H1 (cell line): ENCODE measurements at regions not wholly inside any gene's neighbourhood (a gene's known extent, or its start where the extent isn't known, plus 50 kb on each side); places are given as distances from the start of the nearest gene placed in this dataset.

Experiments
- CTCF ChIA-PET: fragments of 300-600 bp; sonication (Branson Sonifier 250); formaldehyde crosslinking; loops from one replicate; lab custom pipeline; 2021; ENCODE audit not compliant: partially characterized antibody; lab: Charles Lee
- POLR2A ChIA-PET: fragments of 300-600 bp; sonication (Branson Sonifier 250); formaldehyde crosslinking; loops from one replicate; lab custom pipeline; 2021; ENCODE audit warnings: inconsistent platforms; ENCODE audit not compliant: partially characterized antibody; lab: Charles Lee
- DNase-seq, 2 experiments: peaks; one replicate each; pipeline versions ENCODE4 v3.0.0 to v3.0.0-alpha.2; 2010 to 2022; ENCODE audit warnings: low spot score in 2 of 2, low read depth in 1 of 2, mixed read lengths in 1 of 2
- FAIRE-seq: peaks from 2 replicates; lab custom pipeline; 2011; peaks lifted over from hg19 to GRCh38; lab: Jason Lieb, UNC
- H2AFZ ChIP-seq: 2 replicates; pipeline ENCODE4 v1.8.1; 2012; ENCODE audit warnings: low read length, inconsistent platforms
- H2AK5ac ChIP-seq: 2 replicates; pipeline ENCODE4 v1.6.1; 2013; ENCODE audit warnings: low read depth, low read length
- H2BK120ac ChIP-seq: replicated peaks from 2 replicates; pipeline ENCODE3; 2013; ENCODE audit warnings: low read depth, low read length, inconsistent platforms
- H2BK12ac ChIP-seq: 2 replicates; pipeline ENCODE4 v1.6.1; 2013; ENCODE audit warnings: low read depth, low read length
- H2BK15ac ChIP-seq: 2 replicates; pipeline ENCODE4 v1.6.1; 2013; ENCODE audit warnings: low read length
- H2BK20ac ChIP-seq: 2 replicates; pipeline ENCODE4 v1.6.1; 2013; ENCODE audit warnings: low read length
- H2BK5ac ChIP-seq: 2 replicates; pipeline ENCODE4 v1.6.1; 2013; ENCODE audit warnings: low read depth, low read length
- H3K14ac ChIP-seq: 2 replicates; pipeline ENCODE4 v1.6.1; 2013; ENCODE audit warnings: inconsistent platforms; ENCODE audit not compliant: insufficient read length
- H3K18ac ChIP-seq: 2 replicates; pipeline ENCODE4 v1.6.1; 2013; ENCODE audit warnings: low read length; ENCODE audit errors: extremely low read depth
- H3K23ac ChIP-seq: 2 replicates; pipeline ENCODE4 v1.6.1; 2013; ENCODE audit warnings: inconsistent platforms; ENCODE audit not compliant: insufficient read length
- H3K23me2 ChIP-seq: 2 replicates; pipeline ENCODE4 v1.6.1; 2013; ENCODE audit warnings: low read depth, low read length
- H3K27ac ChIP-seq: 2 replicates; pipeline ENCODE4 v1.6.1; 2011; ENCODE audit warnings: low read depth, low read length, inconsistent platforms
- H3K27me3 ChIP-seq, 4 experiments: replicated peaks in 1 of 4; 1 replicate in 1 of 4; 2 replicates in 3 of 4; pipeline versions ENCODE4 v1.6.1 to v1.8.1; 2011 to 2013; ENCODE audit warnings: low read length in 3 of 4, mild to moderate bottlenecking in 3 of 4, inconsistent platforms in 2 of 4, mixed read lengths in 2 of 4, moderate library complexity in 1 of 4; ENCODE audit not compliant: control insufficient read depth in 3 of 4, insufficient read depth in 3 of 4; ENCODE audit errors: extremely low read depth in 1 of 4
- H3K36me3 ChIP-seq, 4 experiments: 2 replicates each; pipeline versions ENCODE4 v1.6.1 to v1.8.1; 2011 to 2013; ENCODE audit warnings: mild to moderate bottlenecking in 4 of 4, low read length in 3 of 4, moderate library complexity in 2 of 4, control low read depth in 1 of 4, inconsistent platforms in 1 of 4; ENCODE audit not compliant: insufficient read depth in 4 of 4, control insufficient read depth in 2 of 4
- H3K4ac ChIP-seq: replicated peaks from 2 replicates; pipeline ENCODE3; 2013; ENCODE audit warnings: low read length, low read depth, mixed read lengths, inconsistent platforms; ENCODE audit not compliant: insufficient read length
- H3K4me1 ChIP-seq, 4 experiments: replicated peaks in 1 of 4; 1 replicate in 1 of 4; 2 replicates in 3 of 4; pipeline versions ENCODE4 v1.6.1 to v1.8.1; 2011 to 2013; ENCODE audit warnings: low read length in 3 of 4, inconsistent platforms in 2 of 4, mixed read lengths in 1 of 4; ENCODE audit not compliant: insufficient read depth in 4 of 4, control insufficient read depth in 3 of 4
- H3K4me2 ChIP-seq, 2 experiments: 2 replicates each; pipeline versions ENCODE4 v1.6.1 to v1.8.1; 2011 to 2013; ENCODE audit warnings: low read depth in 2 of 2, low read length in 2 of 2, control low read depth in 1 of 2, inconsistent platforms in 1 of 2, mild to moderate bottlenecking in 1 of 2; ENCODE audit not compliant: insufficient read depth in 1 of 2
- H3K4me3 ChIP-seq, 4 experiments: fragments of 200-600, 300-600 bp in 1 of 4; sonication (generic), shearing (Covaris generic), sonication (Bioruptor Twin) in 1 of 4; 2 replicates each; pipeline versions ENCODE4 v1.5.1 to v1.8.1; 2011 to 2016; ENCODE audit warnings: low read length in 4 of 4, low read depth in 3 of 4, control low read depth in 2 of 4, inconsistent platforms in 2 of 4, mild to moderate bottlenecking in 2 of 4, mixed read lengths in 1 of 4, moderate library complexity in 1 of 4; ENCODE audit not compliant: insufficient read depth in 2 of 4; ENCODE audit errors: extremely low read depth in 1 of 4
- H3K56ac ChIP-seq: replicated peaks from 2 replicates; pipeline ENCODE3; 2013; ENCODE audit warnings: low read depth, mild to moderate bottlenecking, mixed read lengths, low read length, inconsistent platforms; ENCODE audit not compliant: insufficient read length
- H3K79me1 ChIP-seq: 2 replicates; pipeline ENCODE4 v1.6.1; 2013; ENCODE audit warnings: low read depth, low read length, control low read depth
- H3K79me2 ChIP-seq, 2 experiments: 2 replicates each; pipeline versions ENCODE4 v1.6.1 to v1.8.1; 2012 to 2013; ENCODE audit warnings: low read length in 2 of 2, mild to moderate bottlenecking in 2 of 2, inconsistent platforms in 1 of 2; ENCODE audit not compliant: insufficient read depth in 2 of 2, control insufficient read depth in 1 of 2
- H3K9ac ChIP-seq, 4 experiments: replicated peaks in 1 of 4; 1 replicate in 1 of 4; 2 replicates in 3 of 4; pipeline versions ENCODE4 v1.6.1 to v1.8.1; 2011 to 2013; ENCODE audit warnings: low read depth in 3 of 4, low read length in 3 of 4, control low read depth in 2 of 4, mild to moderate bottlenecking in 2 of 4, moderate library complexity in 2 of 4, inconsistent platforms in 1 of 4; ENCODE audit errors: extremely low read depth in 1 of 4
- H3K9me3 ChIP-seq, 2 experiments: 2 replicates each; pipeline versions ENCODE4 v1.6.1 to v1.8.1; 2012 to 2013; ENCODE audit warnings: mild to moderate bottlenecking in 2 of 2, moderate library complexity in 2 of 2, control low read depth in 1 of 2, inconsistent platforms in 1 of 2, low read depth in 1 of 2, low read length in 1 of 2, mixed read lengths in 1 of 2; ENCODE audit not compliant: insufficient read depth in 2 of 2
- H4K20me1 ChIP-seq, 2 experiments: replicated peaks in 1 of 2; 2 replicates each; pipeline versions ENCODE3 to v1.8.1; 2011 to 2013; ENCODE audit warnings: inconsistent platforms in 2 of 2, low read length in 2 of 2, mild to moderate bottlenecking in 1 of 2; ENCODE audit not compliant: insufficient read depth in 2 of 2, control insufficient read depth in 1 of 2
- H4K5ac ChIP-seq: 2 replicates; pipeline ENCODE4 v1.6.1; 2013; ENCODE audit warnings: low read length, low read depth, mixed read lengths, inconsistent platforms; ENCODE audit not compliant: insufficient read length
- H4K8ac ChIP-seq: 2 replicates; pipeline ENCODE4 v1.8.0; 2013; ENCODE audit warnings: mild to moderate bottlenecking, moderate library complexity, low read length, inconsistent platforms; ENCODE audit not compliant: insufficient read depth; ENCODE audit errors: extremely low read depth
- H4K91ac ChIP-seq: replicated peaks from 2 replicates; pipeline ENCODE3; 2013; ENCODE audit warnings: low read length, mixed read lengths, inconsistent platforms; ENCODE audit not compliant: insufficient read length
- HDAC6 ChIP-seq: IDR thresholded peaks from one replicate; pipeline ENCODE4 v1.7.1; 2012; ENCODE audit warnings: low read depth, mild to moderate bottlenecking, inconsistent platforms, low read length, moderate library complexity
- JUND ChIP-seq: IDR thresholded peaks from 2 replicates; pipeline ENCODE4 v1.6.1; 2011; ENCODE audit warnings: mild to moderate bottlenecking, improper control_type of control experiment, low read length
- NANOG ChIP-seq: IDR thresholded peaks from 2 replicates; pipeline ENCODE4 v1.6.1; 2011; ENCODE audit warnings: low read length, low read depth, mild to moderate bottlenecking, inconsistent platforms; ENCODE audit not compliant: insufficient read depth, poor library complexity, severe bottlenecking
- RAD21 ChIP-seq, 2 experiments: IDR thresholded peaks in 1 of 2; conservative IDR thresholded peaks in 1 of 2; 2 replicates each; pipeline ENCODE4 v1.6.1; 2011; ENCODE audit warnings: low read depth in 2 of 2, low read length in 2 of 2, improper control_type of control experiment in 1 of 2, inconsistent platforms in 1 of 2, mild to moderate bottlenecking in 1 of 2, moderate library complexity in 1 of 2
- RBBP5 ChIP-seq: IDR thresholded peaks from 2 replicates; pipeline ENCODE4 v1.7.1; 2012; ENCODE audit warnings: low read depth, mild to moderate bottlenecking, inconsistent platforms, low read length, moderate library complexity, borderline replicate concordance
- SIN3A ChIP-seq, 2 experiments: IDR thresholded peaks in 1 of 2; conservative IDR thresholded peaks in 1 of 2; 2 replicates each; pipeline ENCODE4 v1.6.1; 2011 to 2012; ENCODE audit warnings: low read length in 2 of 2, improper control_type of control experiment in 1 of 2, low read depth in 1 of 2, mild to moderate bottlenecking in 1 of 2
- SP2 ChIP-seq: IDR thresholded peaks from 2 replicates; pipeline ENCODE4 v1.6.1; 2012; ENCODE audit warnings: mild to moderate bottlenecking, low read length, inconsistent platforms
- SUZ12 ChIP-seq: fragments of 200-600 bp; sonication (generic); IDR thresholded peaks from 2 replicates; pipeline ENCODE4 v1.6.1; 2012; ENCODE audit warnings: mild to moderate bottlenecking, inconsistent platforms, low read length, moderate library complexity, mixed read lengths
- TAF1 ChIP-seq: IDR thresholded peaks from 2 replicates; pipeline ENCODE4 v1.6.1; 2011; ENCODE audit warnings: mild to moderate bottlenecking, low read depth, low read length
- YY1 ChIP-seq: IDR thresholded peaks from 2 replicates; pipeline ENCODE4 v1.6.1; 2011; ENCODE audit warnings: low read depth, mild to moderate bottlenecking, low read length
- WGBS, 2 experiments: shearing (Covaris generic) in 1 of 2; methylation state at CpG; one replicate each; pipeline versions ENCODE4 v1.1.6 to v1.1.7; 2013 to 2015; ENCODE audit warnings: low lambda C conversion rate in 2 of 2, mixed read lengths in 2 of 2, inconsistent platforms in 1 of 2, low coverage in 1 of 2, missing lambda C conversion rate in 1 of 2; ENCODE audit not compliant: insufficient replicate concordance in 2 of 2, insufficient coverage in 1 of 2, insufficient read length in 1 of 2; ENCODE audit errors: extremely low coverage in 1 of 2, missing lambda C conversion rate in 1 of 2; 5-methylcytosine and 5-hydroxymethylcytosine counted together
- TF ChIP-seq, protein P1 (sequence below): IDR thresholded peaks from 2 replicates; pipeline ENCODE4 v1.6.1; 2012; ENCODE audit warnings: inconsistent platforms
- TF ChIP-seq, protein P2 (sequence below): IDR thresholded peaks from 2 replicates; pipeline ENCODE4 v1.6.1; 2012; ENCODE audit warnings: low read length, inconsistent platforms

DNA sequence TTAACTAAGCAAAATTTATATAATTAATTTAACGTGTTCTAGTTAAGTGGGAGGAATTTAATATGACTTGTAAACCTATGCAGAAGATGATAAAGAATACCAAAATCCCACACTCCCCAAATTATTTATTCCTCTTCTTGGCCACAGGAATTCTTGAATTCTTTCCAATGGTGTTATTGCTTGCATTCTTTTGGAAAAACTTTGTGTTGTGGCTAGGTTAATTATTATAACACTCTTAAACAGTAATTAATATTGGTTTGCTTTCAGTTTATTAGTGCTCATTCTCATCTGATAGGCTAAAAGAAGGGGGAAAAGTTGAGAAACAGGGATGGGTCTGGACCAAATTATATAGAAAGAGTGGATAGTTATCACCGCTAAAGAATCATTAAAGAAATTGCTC lies 141.5 kb upstream of the PABPC4L start:
- FAIRE-seq = no peak
- H3K36me3 ChIP-seq = no peaks in the 10 kb centered on the region
- no peak overlapping the region for H2BK120ac ChIP-seq
- no peak overlapping the region for H2BK20ac ChIP-seq
- H3K4me2 ChIP-seq = no peak overlapping the region
- no peak overlapping the region for H3K4me3 ChIP-seq
- no peak overlapping the region for H2AFZ ChIP-seq
- H3K18ac ChIP-seq = no peak overlapping the region
- no peak overlapping the region for H3K27ac ChIP-seq
- H3K14ac ChIP-seq = no peak overlapping the region
- no peaks in the 10 kb centered on the region for H3K9me3 ChIP-seq
- no peak overlapping the region for H3K4ac ChIP-seq
- no peak overlapping the region for H2BK5ac ChIP-seq
- H3K23ac ChIP-seq = no peak overlapping the region
- no peak overlapping the region for H3K56ac ChIP-seq
- H2AK5ac ChIP-seq = no peak overlapping the region
- H3K4me1 ChIP-seq = no peaks in the 10 kb centered on the region
- POLR2A ChIA-PET = no interaction called here
- no peaks in the 10 kb centered on the region for H3K79me1 ChIP-seq
- H3K9ac ChIP-seq = no peak overlapping the region
- H3K23me2 ChIP-seq = no peaks in the 10 kb centered on the region
- no peak overlapping the region for H2BK15ac ChIP-seq
- H2BK12ac ChIP-seq = no peak overlapping the region
- WGBS, 2 experiments = 84% methylated on average over 2 of the region's 2 CpGs; no CpG with 5 or more reads in 1 of the 2 experiments
- no peak overlapping the region for H4K5ac ChIP-seq
- no peaks in the 10 kb centered on the region for H3K27me3 ChIP-seq
- H4K20me1 ChIP-seq = no peaks in the 10 kb centered on the region
- H3K79me2 ChIP-seq = no peaks in the 10 kb centered on the region
- no peak overlapping the region for H4K91ac ChIP-seq
- CTCF ChIA-PET = no interaction called here
- H4K8ac ChIP-seq = no peak overlapping the region
- no peak for DNase-seq
- TF ChIP-seq JUND (no peak), SUZ12 (no peak), TAF1 (no peak), SIN3A (conservative IDR thresholded peaks at IDR 0.05 in 1 of 2, IDR thresholded peaks at IDR 0.05 in 1 of 2; ENCODE audit: low read depth in 1 of 2, low read length in 2 of 2) (no peak), YY1 (no peak), NANOG (no peak), RBBP5 (no peak), RAD21 (IDR thresholded peaks at IDR 0.05 in 1 of 2, conservative IDR thresholded peaks at IDR 0.05 in 1 of 2; ENCODE audit: low read depth in 2 of 2, low read length in 2 of 2) (no peak), SP2 (no peak), HDAC6 (no peak)
- TF ChIP-seq, protein P1, sequence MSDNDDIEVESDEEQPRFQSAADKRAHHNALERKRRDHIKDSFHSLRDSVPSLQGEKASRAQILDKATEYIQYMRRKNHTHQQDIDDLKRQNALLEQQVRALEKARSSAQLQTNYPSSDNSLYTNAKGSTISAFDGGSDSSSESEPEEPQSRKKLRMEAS = no peak
- TF ChIP-seq, protein P2, sequence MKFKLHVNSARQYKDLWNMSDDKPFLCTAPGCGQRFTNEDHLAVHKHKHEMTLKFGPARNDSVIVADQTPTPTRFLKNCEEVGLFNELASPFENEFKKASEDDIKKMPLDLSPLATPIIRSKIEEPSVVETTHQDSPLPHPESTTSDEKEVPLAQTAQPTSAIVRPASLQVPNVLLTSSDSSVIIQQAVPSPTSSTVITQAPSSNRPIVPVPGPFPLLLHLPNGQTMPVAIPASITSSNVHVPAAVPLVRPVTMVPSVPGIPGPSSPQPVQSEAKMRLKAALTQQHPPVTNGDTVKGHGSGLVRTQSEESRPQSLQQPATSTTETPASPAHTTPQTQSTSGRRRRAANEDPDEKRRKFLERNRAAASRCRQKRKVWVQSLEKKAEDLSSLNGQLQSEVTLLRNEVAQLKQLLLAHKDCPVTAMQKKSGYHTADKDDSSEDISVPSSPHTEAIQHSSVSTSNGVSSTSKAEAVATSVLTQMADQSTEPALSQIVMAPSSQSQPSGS = no peak
